HG02973 (cell line): ENCODE measurements at regions not wholly inside any gene's neighbourhood (a gene's known extent, or its start where the extent isn't known, plus 50 kb on each side); places are given as distances from the start of the nearest gene placed in this dataset.
"Not testable (repeated sequence)": the region's sequence is repeated elsewhere in the genome, so short reads cannot be mapped to it uniquely, and the experiment has no call there.

ENCODE experiments used
- ATAC-seq: cut with Tn5 transposase; IDR thresholded peaks from one replicate; pipeline ENCODE4 v1.9.1; 2021; ENCODE audit warnings: moderate library complexity; ENCODE audit not compliant: unreplicated experiment

DNA sequence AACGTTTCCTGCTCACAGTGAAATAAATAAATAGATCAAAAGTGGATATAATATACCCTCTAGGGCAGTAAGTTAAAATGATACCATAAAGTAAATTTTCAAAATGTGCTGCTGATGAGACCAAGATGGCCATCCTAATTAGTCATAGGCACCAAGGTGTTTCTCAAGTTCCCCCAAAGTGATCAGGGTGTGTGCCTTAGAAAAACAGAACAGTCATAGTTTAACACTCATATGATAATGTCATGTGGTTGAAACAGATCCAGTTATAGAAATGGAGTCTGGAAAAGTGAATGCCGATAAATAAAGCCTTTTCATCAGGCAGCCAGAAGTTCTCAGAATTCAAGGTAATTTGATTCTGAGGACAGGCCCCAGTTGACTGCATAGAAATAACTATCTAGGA lies 161.5 kb upstream of the CDKN2B start:
- no peak for ATAC-seq

DNA sequence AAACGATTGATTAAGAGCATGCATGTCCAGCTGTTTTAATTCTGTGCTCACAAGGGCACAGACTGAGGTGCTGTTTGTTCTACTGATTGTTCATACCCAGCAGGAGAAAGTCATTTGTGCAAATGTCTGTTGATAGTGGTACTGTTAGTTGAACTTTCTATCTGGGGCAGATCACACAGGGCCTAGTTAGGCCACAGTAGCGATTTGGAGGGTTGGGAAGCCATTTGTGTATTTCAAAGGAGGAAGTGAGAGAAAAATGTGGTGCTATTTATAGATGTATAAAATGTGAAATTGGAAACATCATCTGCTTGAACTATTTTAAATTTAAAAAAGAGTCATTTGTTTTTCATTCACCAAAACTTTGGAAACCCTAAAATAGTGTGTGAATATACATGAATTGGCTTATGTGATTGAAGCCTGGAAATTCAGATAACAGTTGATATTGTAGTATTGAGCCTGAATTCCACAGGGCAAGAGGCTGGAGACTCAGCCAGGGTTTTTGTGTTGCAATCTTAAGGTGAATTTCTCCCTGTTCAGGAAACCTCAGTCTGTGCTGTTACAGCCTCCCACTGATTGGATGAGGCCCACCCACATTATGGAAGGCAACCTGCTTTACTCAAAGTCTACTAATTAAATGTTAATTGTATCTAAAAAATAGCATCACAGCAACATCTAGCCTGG lies 162.0 kb upstream of the CDKN2B start:
- no peak for ATAC-seq

DNA sequence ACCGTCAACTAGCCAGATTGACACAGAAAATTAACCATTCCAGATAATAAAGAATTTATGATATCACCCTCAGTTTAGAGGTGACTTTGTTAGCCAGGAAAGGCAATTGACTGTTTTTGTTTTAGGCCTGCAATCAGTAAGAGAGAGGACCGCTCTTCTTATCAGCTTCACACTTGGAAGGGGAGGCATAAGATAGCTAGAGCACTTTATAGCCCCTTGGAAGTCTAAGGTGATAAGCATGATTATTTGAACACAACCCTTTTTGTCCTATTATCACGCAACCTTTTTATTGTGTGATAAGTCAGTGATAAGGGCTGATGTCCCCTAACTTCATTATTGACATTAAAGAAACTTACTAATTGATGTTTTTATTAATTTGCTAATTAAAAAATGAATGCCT lies 162.6 kb upstream of the CDKN2B start:
- no peak for ATAC-seq

DNA sequence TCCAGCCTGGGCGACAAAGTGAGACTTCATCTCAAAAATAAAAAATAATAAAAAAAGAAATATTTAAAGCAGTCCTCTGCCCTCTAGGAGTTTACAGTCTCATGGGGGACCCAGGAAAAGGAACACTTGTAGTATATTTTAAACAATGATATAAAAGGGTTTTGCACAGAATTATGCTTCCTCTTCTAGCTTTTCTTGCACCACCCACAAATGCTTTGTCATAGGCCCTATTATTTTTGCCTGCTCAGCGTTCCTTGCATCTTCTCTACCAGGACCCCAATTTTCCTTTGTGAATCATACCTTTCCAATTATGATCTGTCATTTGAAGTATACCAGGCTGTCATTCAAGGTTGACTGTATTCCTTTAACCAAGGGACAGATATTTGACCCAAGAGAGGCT lies 164.8 kb upstream of the CDKN2B start:
- no peak for ATAC-seq

DNA sequence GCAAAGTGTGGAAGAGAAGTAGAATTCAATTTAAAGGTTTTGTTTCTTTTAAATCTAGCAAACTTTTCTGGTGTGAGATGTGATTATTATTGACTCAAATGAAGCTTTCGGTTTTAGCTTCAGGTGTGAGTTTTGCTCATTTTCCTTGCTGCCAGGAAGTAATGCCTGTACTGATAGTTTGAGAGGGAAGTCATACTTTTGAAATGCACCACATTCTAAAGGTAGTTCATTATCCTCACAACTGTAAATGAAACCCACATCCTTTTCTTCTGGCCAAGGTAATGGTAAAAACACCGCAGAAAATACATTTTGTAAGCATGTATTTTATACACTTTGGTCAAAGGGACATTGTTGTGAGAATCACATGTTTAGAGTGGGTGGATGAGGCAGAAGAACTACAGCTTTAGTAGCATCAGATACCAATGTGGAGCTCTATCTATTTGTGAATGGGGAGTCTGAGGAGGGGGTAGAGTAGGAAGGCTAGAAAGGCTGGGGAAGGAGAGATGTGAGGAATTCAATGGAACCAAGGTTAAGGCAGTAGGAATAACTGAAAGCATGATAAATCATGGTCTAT lies 167.0 kb upstream of the CDKN2B start:
- peak; percentile 51 for ATAC-seq

DNA sequence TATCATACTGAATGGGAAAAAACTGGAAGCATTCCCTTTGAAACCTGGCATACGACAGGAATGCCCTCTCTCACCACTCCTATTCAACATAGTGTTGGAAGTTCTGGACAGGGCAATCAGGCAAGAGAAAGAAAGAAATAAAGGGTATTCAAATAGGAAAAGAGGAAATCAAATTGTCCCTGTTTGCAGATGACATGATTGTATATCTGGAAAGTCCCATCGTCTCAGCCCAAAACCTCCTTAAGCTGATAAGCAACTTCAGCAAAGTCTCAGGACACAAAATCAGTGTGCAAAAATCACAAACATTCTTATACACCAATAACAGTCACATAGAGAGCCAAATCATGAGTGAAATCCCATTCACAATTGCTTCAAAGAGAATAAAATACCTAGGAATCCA lies 171.9 kb upstream of the CDKN2B start:
- ATAC-seq, result not testable (repeated sequence)

DNA sequence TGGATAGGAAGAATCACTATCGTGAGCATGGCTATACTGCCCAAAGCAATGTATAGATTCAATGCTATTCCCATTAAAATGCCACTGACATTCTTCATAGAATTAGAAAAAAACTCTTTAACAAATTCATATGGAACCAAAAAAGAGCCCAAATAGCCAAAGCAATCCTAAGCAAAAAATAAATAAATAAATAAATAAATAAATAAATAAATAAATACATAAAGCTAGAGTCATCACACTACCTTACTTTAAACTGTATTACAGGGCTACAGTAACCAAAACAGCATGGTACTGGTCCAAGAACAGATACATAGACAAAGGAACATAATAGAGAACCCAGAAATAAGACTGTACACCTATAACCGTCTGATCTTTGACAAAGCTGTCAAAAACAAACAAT lies 180.4 kb upstream of the CDKN2B start:
- ATAC-seq, result no peak

DNA sequence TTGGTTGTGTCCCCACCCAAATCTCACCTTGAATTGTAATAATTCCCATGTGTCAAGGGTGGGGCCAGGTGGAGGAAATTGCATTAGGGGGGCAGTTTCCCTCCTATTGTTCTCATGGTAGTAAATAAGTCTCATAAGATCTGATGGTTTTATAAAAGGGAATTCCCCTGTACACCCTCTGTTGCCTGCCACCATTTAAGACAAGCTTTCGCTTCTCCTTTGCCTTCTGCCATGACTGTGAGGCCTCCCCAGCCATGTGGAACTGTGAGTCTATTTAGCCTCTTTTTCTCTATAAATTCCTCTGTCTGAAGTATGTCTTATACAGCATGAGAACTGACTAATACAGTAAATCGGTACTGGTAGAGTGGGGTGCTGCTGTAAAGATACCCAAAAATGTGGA lies 187.9 kb upstream of the CDKN2B start:
- peak; percentile 84 for ATAC-seq

DNA sequence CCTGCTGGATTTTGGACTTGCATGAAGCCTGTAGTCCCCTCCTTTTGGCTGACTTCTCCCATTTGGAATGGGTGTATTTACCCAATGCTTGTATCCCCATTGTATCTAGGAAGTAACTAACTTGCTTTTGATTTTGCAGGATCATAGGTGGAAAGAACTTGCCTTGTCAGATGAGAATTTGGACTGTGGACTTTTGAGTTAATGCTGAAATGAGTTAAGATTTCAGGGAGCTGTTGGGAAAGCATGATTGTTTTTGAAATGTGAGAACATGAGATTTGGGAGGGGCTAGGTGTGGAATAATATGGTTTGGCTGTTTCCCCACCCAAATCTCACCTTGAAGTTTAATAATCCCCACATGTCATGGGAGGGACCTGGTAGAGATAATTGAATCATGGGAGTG lies 189.6 kb upstream of the CDKN2B start:
- ATAC-seq, result no peak

DNA sequence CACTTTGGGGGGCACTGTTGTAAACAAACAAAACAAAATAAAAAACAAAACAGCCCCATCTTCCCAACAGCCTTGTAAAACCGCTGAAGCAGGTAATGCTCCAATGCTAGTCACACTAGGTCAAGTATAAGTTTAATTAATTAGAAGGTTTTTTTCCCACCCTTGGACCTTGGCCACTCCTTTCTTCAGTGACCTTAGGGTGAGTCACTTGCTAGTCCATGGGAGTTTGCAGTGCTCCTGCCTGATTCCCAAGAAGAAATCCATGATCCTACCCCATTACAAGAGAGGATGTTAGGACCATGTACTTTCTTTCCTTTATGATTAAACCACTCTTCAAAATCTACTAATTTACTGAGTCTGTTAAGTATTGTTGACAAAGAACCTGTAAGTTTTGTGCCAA lies 192.2 kb upstream of the CDKN2B start:
- no peak for ATAC-seq

DNA sequence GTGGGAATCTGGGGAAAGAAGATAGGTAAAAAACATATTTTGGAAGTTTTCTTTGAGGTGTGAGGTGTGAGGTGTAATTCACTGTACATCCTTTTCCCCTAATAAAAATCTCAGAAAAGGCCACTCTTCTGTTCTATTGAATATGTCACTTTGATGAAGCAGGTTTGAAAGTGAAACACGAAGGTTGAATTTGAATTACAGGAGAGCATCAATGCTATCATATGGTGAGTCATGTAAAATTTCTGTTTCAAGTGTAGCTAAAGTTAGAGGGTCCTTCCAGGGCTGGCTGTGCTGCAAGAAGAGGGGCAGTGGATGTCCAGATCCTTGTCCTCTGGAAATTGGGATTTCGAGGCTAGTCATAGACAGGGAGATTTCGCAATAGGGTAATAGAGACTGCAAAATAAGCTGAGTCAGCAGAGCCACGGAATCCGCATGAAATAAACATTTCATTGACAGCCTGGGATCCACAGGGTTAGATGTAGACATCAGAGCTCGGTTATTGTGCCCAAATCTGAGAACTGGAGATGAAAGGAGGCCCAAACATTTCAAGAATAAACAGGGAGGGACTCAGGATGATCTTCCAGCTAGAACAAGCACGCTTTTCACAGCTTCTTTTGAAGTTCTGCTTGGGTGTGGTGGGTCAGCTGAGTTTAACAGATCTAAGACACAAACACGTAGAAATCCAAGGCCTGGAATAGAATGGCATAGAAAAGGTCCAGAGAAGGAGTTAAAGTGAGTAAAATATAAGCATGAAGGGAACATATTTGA lies 194.4 kb upstream of the CDKN2B start:
- no peak for ATAC-seq

DNA sequence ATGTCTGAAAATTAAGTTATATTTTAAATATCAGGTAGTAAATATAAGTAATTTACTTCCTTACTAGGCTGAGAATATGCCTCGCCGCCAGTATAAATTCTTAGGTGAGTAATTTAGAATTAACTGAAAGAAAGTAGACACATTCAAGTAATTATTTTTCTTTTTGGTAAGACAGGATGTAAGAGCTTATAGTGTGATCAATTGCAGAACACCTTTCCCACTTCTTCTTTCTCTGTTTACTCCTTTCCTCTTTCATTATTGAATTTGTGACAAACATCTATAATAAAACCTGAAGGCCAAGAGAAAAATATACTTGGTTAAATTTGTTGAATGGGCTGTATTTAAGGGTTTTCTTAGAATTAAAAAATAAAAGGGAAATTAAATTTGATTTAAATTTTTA lies 195.1 kb upstream of the CDKN2B start:
- no peak for ATAC-seq

DNA sequence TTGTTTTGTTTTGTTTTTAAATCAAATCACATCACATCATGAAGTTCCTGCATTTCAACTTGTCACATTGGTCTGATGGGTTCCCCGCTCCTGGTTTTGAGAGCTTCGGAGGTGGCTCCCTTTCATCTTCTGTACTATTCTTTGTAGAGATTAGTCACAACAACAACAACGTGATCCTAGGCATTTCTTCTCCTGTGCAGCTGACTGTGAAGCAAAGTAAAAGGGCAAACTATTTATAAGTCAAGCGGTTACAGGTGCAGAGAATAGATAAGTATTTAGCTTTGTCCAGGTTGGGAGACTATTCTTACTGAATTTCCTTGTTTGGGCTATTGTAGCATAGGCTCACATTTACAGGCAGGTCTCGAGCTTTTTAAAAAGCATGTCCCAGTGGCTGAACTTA lies 197.7 kb upstream of the CDKN2B start:
- ATAC-seq, result no peak

DNA sequence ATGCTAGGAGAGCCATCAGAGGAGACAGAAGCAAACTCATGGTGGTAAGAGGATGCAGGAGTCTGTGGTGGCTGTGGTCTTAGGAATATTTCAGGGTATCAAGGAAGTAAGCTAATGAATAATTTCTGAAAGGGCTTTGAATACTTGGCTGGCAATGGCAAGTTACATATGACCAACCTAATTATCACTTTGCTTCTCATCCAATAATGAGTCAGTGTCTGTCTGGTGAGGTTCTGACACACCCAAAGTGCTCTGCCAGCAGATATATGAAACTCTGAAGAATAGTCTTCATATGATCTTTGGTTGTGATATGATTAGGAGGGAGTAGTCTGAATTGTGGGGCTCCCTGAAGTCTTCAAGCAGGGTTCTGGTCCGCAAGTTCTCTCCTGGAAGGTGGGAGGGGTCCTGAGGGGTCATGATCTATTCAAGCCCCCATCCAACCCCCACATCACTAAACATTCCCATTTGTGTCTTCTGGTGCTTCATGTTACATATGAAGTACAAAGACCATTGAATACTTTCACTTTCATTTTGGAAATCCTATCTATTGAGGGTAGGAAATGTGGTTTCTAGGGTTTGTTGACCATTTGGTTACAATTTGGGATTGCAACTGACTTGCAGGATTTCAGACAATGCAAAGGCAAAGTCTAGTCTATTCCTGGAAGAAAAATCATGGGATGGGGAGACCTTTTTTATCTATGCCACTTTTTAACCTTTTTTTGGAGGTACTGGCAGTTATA lies 199.9 kb upstream of the CDKN2B start:
- no peak for ATAC-seq

DNA sequence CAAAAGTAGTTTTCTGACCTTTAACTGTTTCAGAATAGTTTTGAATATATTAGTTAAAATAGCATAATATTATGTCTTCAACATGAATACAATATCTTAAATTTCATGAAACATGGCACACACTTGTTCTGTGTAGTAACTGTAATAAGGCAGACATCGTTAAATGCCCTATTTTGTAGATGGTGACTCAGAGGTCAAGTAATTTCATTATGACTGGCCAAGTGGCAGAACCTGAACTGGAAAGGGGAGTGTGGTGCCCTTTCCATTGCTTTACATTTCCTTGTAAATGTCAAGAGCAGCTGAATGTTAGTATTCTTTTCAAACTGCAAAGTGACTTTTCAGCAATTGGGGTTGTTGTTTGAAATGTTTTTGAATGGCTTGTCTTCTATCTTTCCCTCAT lies 201.2 kb upstream of the CDKN2B start:
- no peak for ATAC-seq

DNA sequence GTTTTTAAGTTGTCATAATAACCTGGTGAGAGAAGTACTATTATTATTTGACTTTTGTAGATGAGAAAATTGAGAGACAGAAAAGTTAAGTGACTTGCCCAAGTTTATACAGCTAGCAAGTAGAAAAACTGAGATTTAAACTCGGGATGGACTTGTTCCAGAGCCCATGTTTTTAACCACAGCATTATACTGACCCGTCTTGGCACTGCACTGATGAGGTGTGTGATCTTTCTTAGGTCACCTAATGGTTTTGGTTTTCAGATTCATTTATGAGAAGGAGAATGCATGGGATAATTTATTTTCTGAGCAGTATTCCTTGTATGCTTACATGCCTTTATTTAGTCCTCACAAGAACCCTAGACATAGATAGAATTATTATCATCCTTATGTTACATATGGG lies 201.8 kb upstream of the CDKN2B start:
- ATAC-seq, result no peak

DNA sequence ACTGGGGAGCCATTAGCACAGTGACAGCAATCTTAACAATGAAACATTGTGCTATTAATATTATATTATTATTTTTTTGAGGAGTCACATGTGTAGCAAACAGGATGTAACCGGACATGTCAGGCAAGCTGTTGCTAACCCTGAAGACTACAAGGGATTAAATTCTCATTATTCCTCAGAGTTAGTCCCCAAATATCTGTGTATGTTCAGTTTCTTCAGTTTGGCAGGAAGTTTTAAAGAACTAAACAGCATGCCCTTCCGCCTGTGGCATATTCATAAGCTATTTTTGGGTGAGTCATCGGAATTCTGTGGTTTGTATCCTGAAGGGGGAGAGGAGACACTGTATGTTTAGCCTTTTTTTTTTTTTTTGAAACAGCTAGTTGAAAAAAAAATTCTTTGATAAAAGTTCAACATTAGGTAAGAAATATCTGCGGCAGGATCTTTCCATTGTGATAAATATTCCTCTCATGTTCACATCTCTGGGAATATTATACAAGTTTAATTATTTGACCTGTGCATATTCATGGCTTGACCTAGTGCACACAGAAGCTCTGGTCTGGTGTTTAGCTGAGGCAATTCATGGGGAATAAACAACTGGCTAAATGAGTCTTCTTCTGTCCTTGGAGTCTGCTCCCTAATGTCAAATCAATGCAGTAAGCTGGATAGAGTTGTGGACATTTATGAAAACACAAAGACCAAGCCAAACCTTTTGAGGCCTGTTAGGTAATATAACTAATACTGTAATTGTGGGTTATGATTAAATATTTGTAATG lies 202.7 kb upstream of the CDKN2B start:
- no peak for ATAC-seq

DNA sequence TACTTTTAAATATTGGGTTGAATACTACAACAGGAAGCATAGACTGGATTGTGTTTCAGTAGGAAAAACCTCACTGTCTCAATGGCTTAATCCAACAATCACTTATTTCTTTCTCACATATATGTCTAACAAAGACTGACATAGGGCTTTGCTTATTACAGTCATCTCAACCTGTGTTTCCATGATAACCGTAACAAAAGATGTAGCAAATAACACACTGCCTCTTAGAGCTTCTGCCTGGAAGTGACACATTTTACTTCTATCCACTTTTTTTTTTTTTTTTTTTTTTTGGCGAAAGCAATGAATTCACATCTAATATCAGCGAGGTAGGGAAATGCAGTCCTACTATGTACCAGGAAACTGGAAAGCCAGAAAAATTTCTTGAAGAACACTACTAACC lies 204.9 kb upstream of the CDKN2B start:
- ATAC-seq, result no peak

DNA sequence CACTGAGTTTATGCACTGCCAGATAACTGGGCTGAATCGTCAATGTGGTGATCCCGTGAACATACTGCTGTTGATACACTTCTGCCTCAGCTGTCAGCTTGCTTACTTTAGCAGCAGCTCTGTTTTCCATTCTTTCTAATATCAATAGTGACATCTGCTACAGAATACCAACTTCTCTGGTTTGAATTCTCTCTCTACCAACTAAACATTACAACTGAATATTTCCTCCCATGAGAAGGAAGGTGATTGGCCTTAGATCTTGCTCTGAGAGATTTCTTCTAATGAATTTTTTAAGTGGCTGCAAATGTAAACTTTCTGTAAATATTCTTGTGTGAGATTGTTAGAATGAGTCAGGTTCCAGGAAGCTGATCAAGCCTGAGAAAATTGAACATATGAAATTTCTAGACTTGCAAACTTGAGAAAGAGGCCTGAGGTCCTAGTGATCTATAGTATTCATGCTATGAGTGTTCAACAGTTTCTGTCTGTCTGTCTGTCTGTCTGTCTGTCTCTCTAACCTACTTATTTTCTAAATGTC lies 205.5 kb upstream of the CDKN2B start:
- ATAC-seq, result no peak

DNA sequence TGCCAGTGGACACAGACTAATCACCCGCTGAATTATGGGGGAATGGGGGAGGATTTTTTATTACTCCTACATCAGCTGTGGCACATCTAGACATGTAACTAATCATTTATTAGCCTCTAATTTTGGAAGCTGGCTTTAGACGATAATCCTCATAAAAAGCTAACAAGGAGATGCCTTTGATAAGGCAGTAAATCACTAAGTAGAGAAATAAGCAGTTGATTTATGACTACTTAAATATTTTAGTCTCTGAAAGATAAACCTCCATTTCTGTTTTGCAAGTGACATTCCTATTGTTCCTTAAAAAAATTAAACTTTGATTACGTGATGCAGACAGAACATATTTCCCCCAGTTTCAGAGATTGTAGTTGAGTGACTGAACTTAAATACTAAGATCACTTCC lies 206.4 kb upstream of the CDKN2B start:
- ATAC-seq, result no peak

DNA sequence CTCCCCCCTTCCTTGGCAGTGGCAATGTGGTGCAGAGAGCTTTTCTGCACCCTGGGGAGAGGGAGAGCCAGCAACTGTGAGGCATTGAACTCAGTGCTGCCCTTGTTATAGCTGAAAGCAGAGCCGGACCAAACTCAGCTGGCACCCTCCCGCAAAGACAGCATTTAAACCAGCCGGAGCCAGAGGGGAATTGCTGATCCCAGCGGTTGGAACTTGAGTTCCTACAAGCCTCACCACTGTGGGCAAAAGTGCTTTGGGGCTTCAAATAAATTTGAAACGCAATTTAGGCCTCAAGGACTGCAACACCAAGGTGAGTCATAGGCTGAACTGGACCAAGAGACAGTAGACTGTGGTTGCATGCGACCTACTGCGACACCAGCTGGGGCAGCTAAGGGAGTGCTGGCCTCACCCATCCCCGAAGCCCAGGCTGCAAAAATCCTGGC lies 207.6 kb upstream of the CDKN2B start:
- ATAC-seq, result no peak
